ENCODE measurements at regions not wholly inside any gene's neighbourhood (a gene's known extent, or its start where the extent isn't known, plus 50 kb on each side); places are given as distances from the start of the nearest gene placed in this dataset.

- no peak for DNase-seq
These were observed 501.7 kb upstream of the STXBP6 start for GRCh38 chr14:25551674-25552073.

GRCh38 chr14:25546826-25547225, 496.9 kb upstream of the STXBP6 start:
- no peak for DNase-seq

- peak in 7 of 58 donors; percentile 0 to 6 (median 1) for DNase-seq
These were observed 488.0 kb upstream of the STXBP6 start for GRCh38 chr14:25537846-25538455.

GRCh38 chr14:25526290-25526689, 476.3 kb upstream of the STXBP6 start:
- no peak for DNase-seq

GRCh38 chr14:25522926-25523325, 473.0 kb upstream of the STXBP6 start:
- no peak for DNase-seq

GRCh38 chr14:25522116-25522515, 472.2 kb upstream of the STXBP6 start:
- no peak for DNase-seq

GRCh38 chr14:25521616-25522015, 471.7 kb upstream of the STXBP6 start:
- no peak for DNase-seq

GRCh38 chr14:25520821-25521220, 470.9 kb upstream of the STXBP6 start:
- no peak for DNase-seq

- DNase-seq, result no peak
These were observed 468.4 kb upstream of the STXBP6 start for GRCh38 chr14:25518364-25518763.

GRCh38 chr14:25516838-25517237, 466.9 kb upstream of the STXBP6 start:
- no peak for DNase-seq

GRCh38 chr14:25508845-25509244, 458.9 kb upstream of the STXBP6 start:
- no peak for DNase-seq

GRCh38 chr14:25501749-25502148, 451.8 kb upstream of the STXBP6 start:
- DNase-seq, result no peak

- no peak for DNase-seq
These were observed 439.0 kb upstream of the STXBP6 start for GRCh38 chr14:25488961-25489360.

GRCh38 chr14:25485381-25485780, 435.4 kb upstream of the STXBP6 start:
- no peak for DNase-seq

GRCh38 chr14:25484906-25485305, 435.0 kb upstream of the STXBP6 start:
- no peak for DNase-seq

GRCh38 chr14:25484235-25484634, 434.3 kb upstream of the STXBP6 start:
- DNase-seq, result peak in 1 of 58 donors; percentile 7

GRCh38 chr14:25477316-25478098, 427.6 kb upstream of the STXBP6 start:
- DNase-seq, result no peak

GRCh38 chr14:25472700-25473099, 422.8 kb upstream of the STXBP6 start:
- DNase-seq, result no peak

GRCh38 chr14:25464772-25465171, 414.8 kb upstream of the STXBP6 start:
- no peak for DNase-seq

GRCh38 chr14:25464078-25464477, 414.1 kb upstream of the STXBP6 start:
- DNase-seq, result no peak

- DNase-seq, result no peak
These were observed 413.5 kb upstream of the STXBP6 start for GRCh38 chr14:25463480-25463879.

- no peak for DNase-seq
These were observed 411.8 kb upstream of the STXBP6 start for GRCh38 chr14:25461780-25462179.

- no peak for DNase-seq
These were observed 394.4 kb upstream of the STXBP6 start for GRCh38 chr14:25444381-25444780.

Data from anterior cingulate cortex (tissue), 58 donors.